ENCODE measurements at regions not wholly inside any gene's neighbourhood (a gene's known extent, or its start where the extent isn't known, plus 50 kb on each side); places are given as distances from the start of the nearest gene placed in this dataset.

DNA sequence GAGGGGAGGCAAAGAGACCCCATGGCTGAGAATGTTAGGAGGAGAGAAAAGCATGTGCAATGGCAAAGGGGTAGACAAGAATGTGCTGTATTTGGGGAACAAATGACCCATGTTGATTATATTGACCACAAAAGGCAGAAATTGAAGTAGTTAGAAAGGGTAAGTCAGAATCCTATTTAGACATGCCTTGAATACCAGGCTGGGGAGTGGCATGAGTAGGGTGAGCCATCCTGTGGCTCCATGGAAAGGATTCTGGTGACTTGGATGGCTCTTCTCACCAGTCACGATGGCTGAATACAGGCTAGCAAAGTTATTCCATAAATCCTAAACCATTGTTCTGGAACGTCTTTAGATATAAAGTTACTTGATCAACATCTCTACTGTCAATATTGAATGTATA, 73.4 kb upstream of the MEF2C start:
- TF ChIP-seq EP300 (IDR thresholded peaks at IDR 0.05) (no peak), POLR2A (IDR thresholded peaks at IDR 0.05) (no peak)
- TF ChIP-seq, protein P1, sequence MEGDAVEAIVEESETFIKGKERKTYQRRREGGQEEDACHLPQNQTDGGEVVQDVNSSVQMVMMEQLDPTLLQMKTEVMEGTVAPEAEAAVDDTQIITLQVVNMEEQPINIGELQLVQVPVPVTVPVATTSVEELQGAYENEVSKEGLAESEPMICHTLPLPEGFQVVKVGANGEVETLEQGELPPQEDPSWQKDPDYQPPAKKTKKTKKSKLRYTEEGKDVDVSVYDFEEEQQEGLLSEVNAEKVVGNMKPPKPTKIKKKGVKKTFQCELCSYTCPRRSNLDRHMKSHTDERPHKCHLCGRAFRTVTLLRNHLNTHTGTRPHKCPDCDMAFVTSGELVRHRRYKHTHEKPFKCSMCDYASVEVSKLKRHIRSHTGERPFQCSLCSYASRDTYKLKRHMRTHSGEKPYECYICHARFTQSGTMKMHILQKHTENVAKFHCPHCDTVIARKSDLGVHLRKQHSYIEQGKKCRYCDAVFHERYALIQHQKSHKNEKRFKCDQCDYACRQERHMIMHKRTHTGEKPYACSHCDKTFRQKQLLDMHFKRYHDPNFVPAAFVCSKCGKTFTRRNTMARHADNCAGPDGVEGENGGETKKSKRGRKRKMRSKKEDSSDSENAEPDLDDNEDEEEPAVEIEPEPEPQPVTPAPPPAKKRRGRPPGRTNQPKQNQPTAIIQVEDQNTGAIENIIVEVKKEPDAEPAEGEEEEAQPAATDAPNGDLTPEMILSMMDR (IDR thresholded peaks at IDR 0.05) = no peak
